ENCODE measurements at regions not wholly inside any gene's neighbourhood (a gene's known extent, or its start where the extent isn't known, plus 50 kb on each side); places are given as distances from the start of the nearest gene placed in this dataset.

GRCh38 chr5:40240671-40241070 lies 439.0 kb upstream of the PTGER4 start:
- DNase-seq (ENCODE audit: low read depth) = no peak
- H3K4me3 ChIP-seq (ENCODE audit: control insufficient read depth, low read depth, low read length) = no peak overlapping the region
- no peak for TF ChIP-seq CTCF (IDR thresholded peaks at IDR 0.05; ENCODE audit: control insufficient read depth, insufficient read depth, low read depth, low read length, missing control alignments)

- DNase-seq (ENCODE audit: low read depth) = no peak
- no peak for TF ChIP-seq CTCF (IDR thresholded peaks at IDR 0.05; ENCODE audit: control insufficient read depth, insufficient read depth, low read depth, low read length, missing control alignments)
- no peak overlapping the region for H3K4me3 ChIP-seq (ENCODE audit: control insufficient read depth, low read depth, low read length)
Observed at GRCh38 chr5:40240111-40240510, 439.6 kb upstream of the PTGER4 start.

DNA sequence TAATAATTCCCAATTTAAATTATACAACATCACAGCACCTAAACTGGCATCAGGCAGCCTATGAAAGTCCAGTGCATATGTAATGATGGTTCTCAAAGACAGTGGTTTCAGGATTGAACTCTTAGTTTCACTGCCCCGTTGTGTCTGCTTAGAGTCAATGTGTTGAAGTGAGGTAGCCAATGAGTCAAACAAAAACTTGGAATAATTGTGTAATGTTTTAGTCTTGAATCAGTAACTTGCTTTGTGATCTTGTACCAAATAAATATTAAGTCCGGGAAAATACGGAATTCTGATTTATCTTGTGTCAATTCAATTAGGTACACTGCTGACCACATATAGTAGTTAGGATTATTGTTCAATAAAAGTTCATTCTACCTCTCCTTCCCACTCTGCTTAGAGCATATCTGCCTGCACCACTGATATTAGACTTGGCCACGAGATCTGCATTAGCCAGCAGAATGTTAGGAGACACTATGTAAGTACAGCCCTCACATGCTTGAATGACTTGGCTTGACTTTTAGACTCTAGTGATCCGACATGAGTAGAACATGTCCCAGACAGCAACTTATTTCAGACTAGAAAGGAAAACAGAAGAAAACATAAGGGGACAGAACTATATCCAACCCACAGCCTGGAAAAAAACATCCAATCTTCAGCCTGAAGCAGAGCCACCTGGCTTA lies 441.5 kb upstream of the PTGER4 start:
- no peak for TF ChIP-seq CTCF (IDR thresholded peaks at IDR 0.05; ENCODE audit: control insufficient read depth, insufficient read depth, low read depth, low read length, missing control alignments)
- H3K4me3 ChIP-seq (ENCODE audit: control insufficient read depth, low read depth, low read length) = no peak overlapping the region
- DNase-seq (ENCODE audit: low read depth) = no peak

GRCh38 chr5:40235471-40236400 lies 444.0 kb upstream of the PTGER4 start:
- DNase-seq (ENCODE audit: low read depth) = no peak
- no peak for TF ChIP-seq CTCF (IDR thresholded peaks at IDR 0.05; ENCODE audit: control insufficient read depth, insufficient read depth, low read depth, low read length, missing control alignments)
- H3K4me3 ChIP-seq (ENCODE audit: control insufficient read depth, low read depth, low read length) = no peak overlapping the region

GRCh38 chr5:40233268-40233667 lies 446.4 kb upstream of the PTGER4 start:
- no peak for TF ChIP-seq CTCF (IDR thresholded peaks at IDR 0.05; ENCODE audit: control insufficient read depth, insufficient read depth, low read depth, low read length, missing control alignments)
- no peak overlapping the region for H3K4me3 ChIP-seq (ENCODE audit: control insufficient read depth, low read depth, low read length)
- no peak for DNase-seq (ENCODE audit: low read depth)

DNA sequence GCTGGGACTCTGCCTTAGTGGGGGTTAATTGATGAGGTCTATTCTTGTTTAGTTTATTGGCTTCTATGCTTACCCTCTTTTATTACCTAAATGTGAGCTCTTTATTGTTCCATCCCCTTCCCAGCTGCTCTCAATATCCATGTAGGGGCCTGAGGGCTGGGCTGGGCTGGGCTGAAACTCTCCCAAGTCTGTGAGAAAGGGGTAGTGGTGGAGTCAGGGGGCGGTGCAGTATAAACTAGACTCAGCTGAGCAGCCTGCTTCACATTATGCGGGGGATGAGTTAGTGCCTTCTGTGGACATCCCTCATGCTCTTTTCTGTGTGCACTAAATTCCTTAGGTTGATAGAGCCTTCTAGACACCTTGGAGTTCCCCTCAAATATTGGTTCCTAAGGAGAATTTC lies 451.8 kb upstream of the PTGER4 start:
- TF ChIP-seq CTCF (IDR thresholded peaks at IDR 0.05; ENCODE audit: control insufficient read depth, insufficient read depth, low read depth, low read length, missing control alignments) = no peak
- no peak overlapping the region for H3K4me3 ChIP-seq (ENCODE audit: control insufficient read depth, low read depth, low read length)
- no peak for DNase-seq (ENCODE audit: low read depth)
